Jurkat, Clone E6-1 (cell line): ENCODE measurements at regions not wholly inside any gene's neighbourhood (a gene's known extent, or its start where the extent isn't known, plus 50 kb on each side); places are given as distances from the start of the nearest gene placed in this dataset.
A peak's percentile ranks its signal among the peaks of the same experiment; 100 is the strongest.

Experiments used
- DNase-seq: peaks from one replicate; pipeline ENCODE4 v3.0.0-alpha.2; 2011; ENCODE audit warnings: low read depth, low spot score
- H3K4me3 ChIP-seq: 2 replicates; pipeline ENCODE4 v1.5.1; 2011; ENCODE audit warnings: mild to moderate bottlenecking, low read length, control low read depth, moderate library complexity

- no peak overlapping the region for H3K4me3 ChIP-seq
- DNase-seq, result no peak
Observed at GRCh38 chr13:81676008-81676407, 1335.1 kb upstream of the SPRY2 start.

- H3K4me3 ChIP-seq, result no peak overlapping the region
- DNase-seq, result no peak
Observed at GRCh38 chr13:81671064-81671463, 1330.1 kb upstream of the SPRY2 start.

- no peak for DNase-seq
Observed at GRCh38 chr13:81670048-81670447, 1329.1 kb upstream of the SPRY2 start.

GRCh38 chr13:81664872-81665271 lies 1323.9 kb upstream of the SPRY2 start:
- no peak for DNase-seq
- H3K4me3 ChIP-seq, result no peak overlapping the region

More at GRCh38 chr13:81670048-81670447, 1329.1 kb upstream of the SPRY2 start:
- H3K4me3 ChIP-seq, result no peak overlapping the region

- no peak for DNase-seq
- no peak overlapping the region for H3K4me3 ChIP-seq
Observed at GRCh38 chr13:81659984-81660383, 1319.1 kb upstream of the SPRY2 start.

- H3K4me3 ChIP-seq, result no peak overlapping the region
- no peak for DNase-seq
Observed at GRCh38 chr13:81658598-81659370, 1317.9 kb upstream of the SPRY2 start.

- DNase-seq, result peak; percentile 18
- no peak overlapping the region for H3K4me3 ChIP-seq
Observed at GRCh38 chr13:81639984-81640582, 1299.2 kb upstream of the SPRY2 start.

- DNase-seq, result no peak
- no peak overlapping the region for H3K4me3 ChIP-seq
Observed at GRCh38 chr13:81637457-81637856, 1296.5 kb upstream of the SPRY2 start.

- DNase-seq, result no peak
- no peak overlapping the region for H3K4me3 ChIP-seq
Observed at GRCh38 chr13:81636120-81636519, 1295.2 kb upstream of the SPRY2 start.

GRCh38 chr13:81615031-81615430 lies 1274.1 kb upstream of the SPRY2 start:
- H3K4me3 ChIP-seq, result no peak overlapping the region
- DNase-seq, result no peak

- no peak for DNase-seq
Observed at GRCh38 chr13:81610644-81611043, 1269.7 kb upstream of the SPRY2 start.

GRCh38 chr13:81609335-81609734 lies 1268.4 kb upstream of the SPRY2 start:
- no peak for DNase-seq
- no peak overlapping the region for H3K4me3 ChIP-seq

More at GRCh38 chr13:81610644-81611043, 1269.7 kb upstream of the SPRY2 start:
- H3K4me3 ChIP-seq, result no peak overlapping the region

GRCh38 chr13:81606074-81606473 lies 1265.1 kb upstream of the SPRY2 start:
- DNase-seq, result no peak
- no peak overlapping the region for H3K4me3 ChIP-seq

GRCh38 chr13:81602241-81602640 lies 1261.3 kb upstream of the SPRY2 start:
- H3K4me3 ChIP-seq, result no peak overlapping the region
- no peak for DNase-seq

GRCh38 chr13:81597101-81597500 lies 1256.2 kb upstream of the SPRY2 start:
- DNase-seq, result no peak

GRCh38 chr13:81596224-81596753 lies 1255.4 kb upstream of the SPRY2 start:
- H3K4me3 ChIP-seq, result no peak overlapping the region
- DNase-seq, result no peak

More at GRCh38 chr13:81597101-81597500, 1256.2 kb upstream of the SPRY2 start:
- H3K4me3 ChIP-seq, result no peak overlapping the region

- DNase-seq, result no peak
Observed at GRCh38 chr13:81591528-81592220, 1250.7 kb upstream of the SPRY2 start.

GRCh38 chr13:81582381-81582780 lies 1241.5 kb upstream of the SPRY2 start:
- no peak for DNase-seq
- no peak overlapping the region for H3K4me3 ChIP-seq

More at GRCh38 chr13:81591528-81592220, 1250.7 kb upstream of the SPRY2 start:
- H3K4me3 ChIP-seq, result no peak overlapping the region

GRCh38 chr13:81577601-81578195 lies 1236.8 kb upstream of the SPRY2 start:
- peak; percentile 21 for DNase-seq
- no peak overlapping the region for H3K4me3 ChIP-seq
